Left forelimb (tissue), 1 donor: ENCODE measurements at regions not wholly inside any gene's neighbourhood (a gene's known extent, or its start where the extent isn't known, plus 50 kb on each side); places are given as distances from the start of the nearest gene placed in this dataset.
"Not testable (repeated sequence)": the region's sequence is repeated elsewhere in the genome, so short reads cannot be mapped to it uniquely, and the experiment has no call there.

ENCODE experiments used
- DNase-seq: peaks from one replicate; pipeline ENCODE4 v3.0.0-alpha.2; 2018; ENCODE audit warnings: low spot score

DNA sequence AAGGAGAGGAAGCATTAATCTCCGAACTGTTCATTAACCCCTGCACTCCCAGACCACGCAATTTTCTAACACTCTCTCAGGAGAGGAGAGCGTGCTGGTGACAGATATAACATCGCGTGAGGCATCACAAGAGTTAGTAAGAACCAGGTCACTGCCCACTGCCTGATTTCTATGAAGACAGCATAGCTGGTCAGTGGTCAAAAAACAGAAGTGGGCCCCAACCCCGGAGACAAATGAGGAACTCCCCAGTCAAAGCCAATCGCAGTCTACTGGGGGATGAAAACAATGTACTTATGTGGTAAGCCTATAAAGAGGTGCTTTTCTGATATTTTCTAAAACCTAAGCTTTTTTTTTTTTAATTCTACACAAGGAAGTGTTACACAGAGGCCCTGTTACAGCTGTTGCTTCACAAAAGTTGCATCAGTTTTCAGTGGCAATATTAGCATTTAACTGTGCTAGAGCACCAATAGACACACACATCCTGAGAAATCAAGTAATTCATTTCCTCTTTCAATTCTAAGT lies 231.8 kb upstream of the IRF2BP2 start:
- DNase-seq: no peak

DNA sequence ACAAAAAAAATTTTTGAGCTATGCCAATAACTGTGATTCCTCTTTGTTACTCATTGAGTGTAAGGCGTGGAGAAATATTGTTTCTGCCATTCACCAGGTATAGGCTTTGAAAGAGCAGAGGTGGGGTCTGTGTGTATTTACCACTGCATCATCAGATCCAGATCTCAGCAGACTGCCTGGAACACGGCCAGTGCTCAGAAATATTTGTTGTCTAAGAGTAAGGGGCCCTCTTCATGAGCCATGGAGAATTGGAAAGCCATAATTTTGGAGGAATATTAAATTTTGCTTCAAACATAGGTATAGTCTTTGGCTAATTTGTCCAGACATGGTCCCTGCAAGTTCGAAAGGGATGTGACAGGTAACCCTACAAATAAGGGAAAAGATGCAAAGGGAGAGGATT lies 231.3 kb upstream of the IRF2BP2 start:
- DNase-seq: no peak

DNA sequence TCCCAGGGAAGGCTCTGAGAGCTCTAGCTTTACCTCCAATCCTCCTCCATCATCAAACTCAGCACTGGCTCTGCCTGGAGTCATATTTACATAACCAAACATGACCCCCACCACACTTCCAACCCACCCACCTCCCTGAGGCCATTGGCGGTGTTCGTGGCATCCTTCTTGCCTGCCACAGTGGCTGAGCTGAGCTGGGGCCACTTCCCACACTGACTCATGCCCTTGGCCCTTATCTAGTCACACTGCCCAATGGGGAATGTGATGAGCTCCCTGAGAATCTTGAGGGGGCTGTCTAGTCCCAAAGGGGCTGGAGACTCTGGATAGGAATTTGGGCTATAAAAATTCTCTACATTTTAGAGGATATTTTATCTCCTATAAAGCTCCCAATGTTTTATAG lies 230.9 kb upstream of the IRF2BP2 start:
- no peak for DNase-seq

DNA sequence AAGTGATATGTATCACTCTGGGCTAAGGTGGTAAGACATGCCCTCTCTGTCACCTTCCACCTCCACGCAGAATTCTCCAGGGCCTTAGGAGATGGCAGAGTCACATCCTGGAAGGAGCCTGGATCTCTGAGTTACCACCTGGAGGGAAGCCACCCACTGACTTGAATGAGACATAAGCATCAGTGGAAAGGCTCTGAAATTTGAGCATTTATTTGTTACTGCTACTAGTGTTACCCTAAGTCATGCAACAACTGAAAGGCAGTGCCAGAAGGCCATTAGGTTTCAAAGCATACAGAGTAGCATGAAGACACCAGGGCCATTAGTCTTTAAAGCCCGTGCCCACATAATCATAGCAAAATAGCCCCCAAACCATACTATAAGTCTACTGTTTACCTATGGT lies 230.3 kb upstream of the IRF2BP2 start:
- DNase-seq: no peak

DNA sequence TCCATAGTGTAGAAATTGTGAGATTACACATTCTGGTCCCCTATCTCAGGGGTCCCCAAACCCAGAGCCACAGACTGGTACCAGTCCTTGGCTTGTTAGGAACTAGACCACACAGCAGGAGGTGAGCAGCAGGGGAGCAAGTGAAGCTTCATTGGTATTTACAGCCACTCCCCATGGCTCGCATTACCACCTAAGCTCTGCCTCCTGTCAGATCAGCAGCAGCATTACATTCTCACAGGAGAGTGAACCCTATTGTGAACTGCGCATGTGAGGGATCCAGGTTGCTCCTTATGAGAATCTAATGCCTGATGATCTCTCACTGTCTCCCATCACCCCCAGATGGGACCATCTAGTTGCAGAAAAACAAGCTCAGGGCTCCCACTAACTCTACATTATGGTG lies 229.7 kb upstream of the IRF2BP2 start:
- no peak for DNase-seq

DNA sequence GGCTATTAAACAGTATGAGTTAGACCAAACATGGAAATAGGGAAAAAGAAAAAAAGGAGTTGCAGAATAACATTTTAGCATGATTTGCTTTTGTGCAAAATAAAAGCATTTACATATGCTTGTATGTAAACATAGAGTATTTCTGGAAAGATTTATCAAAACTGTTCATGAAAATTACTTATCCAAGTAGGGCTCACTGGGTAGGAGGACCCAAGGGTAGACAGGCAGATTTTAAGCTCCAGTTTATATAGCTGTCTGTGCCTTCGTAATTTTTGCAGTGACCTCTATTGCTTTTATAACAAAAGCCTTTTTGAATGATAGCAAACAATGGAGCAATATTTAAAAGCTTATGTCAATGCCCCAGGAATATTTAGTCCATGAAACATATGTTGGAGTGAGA lies 228.8 kb upstream of the IRF2BP2 start:
- no peak for DNase-seq

DNA sequence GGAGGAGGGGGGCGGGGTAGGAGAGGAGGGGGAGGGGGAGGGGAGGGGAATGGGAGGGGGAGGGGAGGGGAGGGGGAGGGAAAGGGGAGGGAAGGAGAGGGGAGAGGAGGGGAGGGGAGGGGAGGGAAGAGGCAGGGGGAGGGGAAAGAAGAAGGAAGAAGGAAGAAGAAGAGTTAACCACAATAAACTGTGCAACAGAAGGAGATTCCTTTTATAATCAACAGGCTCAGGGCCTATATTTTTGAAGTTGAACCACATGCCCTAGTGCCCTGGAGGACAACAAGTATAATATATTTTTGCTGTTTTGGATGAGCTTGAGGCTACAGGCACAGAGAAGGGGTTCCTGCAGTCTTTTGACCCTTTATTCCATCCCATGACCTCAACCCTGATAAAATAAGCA lies 228.2 kb upstream of the IRF2BP2 start:
- DNase-seq: no peak

DNA sequence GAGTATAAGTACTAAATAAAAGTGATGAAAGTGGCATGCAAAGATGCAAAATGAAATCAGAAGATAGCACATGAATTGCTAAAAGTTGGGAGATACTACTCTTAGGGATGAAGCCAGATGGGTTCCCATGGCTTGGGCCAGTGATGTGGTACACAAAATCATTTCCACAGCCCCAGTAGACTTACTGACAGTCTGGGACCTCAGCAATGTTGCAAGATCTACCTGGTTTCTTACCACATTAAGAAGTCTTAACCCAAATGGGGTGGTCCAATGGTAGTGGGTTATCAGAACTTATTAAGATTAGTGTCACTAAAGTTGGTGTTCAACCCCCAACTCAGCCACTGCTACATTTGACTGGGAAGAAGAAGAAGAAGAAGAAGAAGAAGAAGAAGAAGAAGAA lies 227.7 kb upstream of the IRF2BP2 start:
- no peak for DNase-seq

DNA sequence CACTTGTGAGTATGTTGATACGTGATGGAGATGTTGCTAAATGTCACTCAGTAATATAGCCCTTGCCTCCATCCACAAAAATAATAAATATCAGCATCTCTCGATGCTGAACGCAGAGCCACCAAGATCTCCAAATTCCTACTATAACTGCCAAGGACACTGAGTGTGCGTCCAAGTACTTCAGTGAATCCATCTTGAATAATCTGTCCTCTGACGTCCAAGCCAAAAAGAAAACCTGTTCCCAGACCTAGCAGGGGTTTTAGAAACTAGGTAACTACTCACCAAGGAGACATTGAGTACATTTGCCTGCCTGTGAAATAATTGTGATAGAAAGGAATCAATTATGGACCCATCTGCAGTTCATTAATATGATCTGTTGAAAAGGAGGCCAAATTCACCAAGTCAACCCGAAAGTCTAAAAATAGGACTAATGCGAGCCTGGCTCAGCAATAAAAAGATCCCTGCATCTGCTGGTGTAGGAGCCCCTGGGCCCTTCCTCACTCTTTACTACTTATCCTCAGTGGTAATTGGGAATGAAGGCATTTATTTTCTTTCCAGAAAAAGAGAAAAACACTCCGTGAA lies 226.9 kb upstream of the IRF2BP2 start:
- DNase-seq: no peak

DNA sequence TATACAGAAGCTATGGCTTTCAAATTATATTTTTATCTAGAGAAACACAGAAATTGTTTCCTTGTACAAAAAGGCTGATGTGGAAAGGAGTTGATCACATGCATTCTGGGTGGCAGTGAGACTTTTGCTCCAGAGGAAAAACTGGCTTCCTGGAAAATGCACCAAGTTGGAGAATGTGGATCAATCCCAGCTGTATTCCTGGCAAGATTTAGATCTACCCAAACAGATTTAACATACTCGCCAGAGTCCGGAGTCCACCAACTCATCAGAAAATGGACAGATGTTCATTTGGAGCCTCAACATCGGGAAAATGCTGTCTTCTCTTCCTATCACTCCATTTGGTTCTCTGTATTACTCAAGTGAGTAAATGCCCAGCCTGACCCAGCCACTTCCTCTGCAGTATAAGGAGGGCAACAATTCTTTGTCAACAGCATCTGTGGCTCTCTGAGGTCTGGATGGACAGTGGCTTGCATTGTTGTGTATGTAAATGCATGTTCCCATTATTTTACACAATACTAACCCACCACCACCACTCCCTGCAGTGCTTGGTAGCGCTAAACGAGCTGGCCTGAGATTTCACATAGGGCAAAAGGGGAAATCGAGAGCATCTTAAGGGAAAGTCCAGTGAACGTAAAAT lies 226.2 kb upstream of the IRF2BP2 start:
- peak; percentile 44 for DNase-seq

DNA sequence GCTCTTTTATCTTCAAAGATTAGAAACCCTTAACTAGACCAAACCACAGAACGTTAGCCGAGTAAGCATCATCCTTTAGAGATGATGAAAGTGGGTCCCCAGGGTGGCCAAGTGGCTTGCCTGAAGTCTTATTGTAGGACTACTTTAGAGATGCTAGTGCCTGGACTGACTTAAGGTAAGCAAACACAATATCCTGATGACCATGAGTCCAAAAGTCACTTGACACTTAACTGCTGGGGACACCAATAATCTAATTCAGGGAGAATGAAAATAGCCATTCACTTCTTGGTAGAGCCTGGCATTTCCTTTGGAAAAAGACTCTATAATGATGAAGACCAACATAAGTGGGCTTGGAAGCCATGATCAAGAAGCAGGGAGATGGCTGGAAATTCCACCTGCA lies 225.3 kb upstream of the IRF2BP2 start:
- no peak for DNase-seq

DNA sequence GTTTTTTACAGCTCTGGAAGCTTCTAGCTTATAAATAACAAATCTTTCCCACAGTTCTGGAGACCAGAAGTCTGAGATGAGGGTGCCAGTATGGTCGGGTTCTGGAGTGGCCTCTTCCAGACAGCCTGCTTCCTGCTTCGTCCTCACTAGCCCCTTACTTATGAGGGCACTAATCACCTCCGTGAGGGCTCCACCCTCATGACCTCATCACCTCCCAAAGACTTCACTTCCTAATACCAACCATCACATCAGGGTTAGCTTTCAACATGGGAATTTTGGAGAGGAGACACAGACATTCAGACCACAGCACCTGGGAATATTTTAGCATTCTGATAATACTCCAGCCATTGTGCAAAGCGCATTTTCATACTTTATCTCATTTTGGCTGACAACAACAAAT lies 223.7 kb upstream of the IRF2BP2 start:
- no peak for DNase-seq

DNA sequence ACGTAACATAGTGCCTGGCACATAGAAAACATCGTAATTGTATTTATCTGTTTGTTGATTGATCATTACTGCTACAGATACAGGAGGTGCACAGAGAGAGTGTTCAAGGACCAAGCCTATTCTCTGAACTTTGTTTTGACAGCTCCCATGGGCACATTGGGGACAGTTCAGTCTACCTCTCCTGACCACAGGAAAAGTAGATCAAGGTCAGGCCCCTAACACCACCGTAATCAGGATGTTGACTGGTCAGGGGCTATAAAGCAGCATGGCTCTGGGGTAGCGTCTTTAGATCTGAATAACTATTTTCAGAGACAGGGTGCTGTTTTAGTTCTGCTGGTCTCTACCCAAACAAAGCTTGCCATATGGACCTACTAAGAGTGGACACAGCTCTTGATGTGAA lies 223.1 kb upstream of the IRF2BP2 start:
- DNase-seq: no peak

DNA sequence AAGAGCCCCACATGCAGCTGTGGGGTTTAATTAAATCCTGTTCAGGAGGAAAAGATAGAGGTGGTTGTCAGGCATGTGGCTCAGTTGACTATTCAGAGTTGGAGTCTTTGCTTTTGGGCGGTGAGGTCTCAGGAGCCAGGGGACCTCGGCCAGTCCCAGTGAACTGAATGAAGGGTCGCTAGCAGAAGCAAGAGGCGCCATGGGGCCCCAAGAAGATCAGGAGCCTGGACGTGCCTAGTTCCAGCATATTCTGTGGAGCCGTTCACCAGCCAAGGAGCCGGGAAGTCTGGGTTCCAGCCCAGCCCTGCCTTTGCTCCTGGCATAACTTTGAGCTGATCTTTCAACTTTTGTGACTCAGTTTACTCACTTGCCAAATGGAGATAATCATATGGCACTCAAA lies 217.7 kb upstream of the IRF2BP2 start:
- no peak for DNase-seq

DNA sequence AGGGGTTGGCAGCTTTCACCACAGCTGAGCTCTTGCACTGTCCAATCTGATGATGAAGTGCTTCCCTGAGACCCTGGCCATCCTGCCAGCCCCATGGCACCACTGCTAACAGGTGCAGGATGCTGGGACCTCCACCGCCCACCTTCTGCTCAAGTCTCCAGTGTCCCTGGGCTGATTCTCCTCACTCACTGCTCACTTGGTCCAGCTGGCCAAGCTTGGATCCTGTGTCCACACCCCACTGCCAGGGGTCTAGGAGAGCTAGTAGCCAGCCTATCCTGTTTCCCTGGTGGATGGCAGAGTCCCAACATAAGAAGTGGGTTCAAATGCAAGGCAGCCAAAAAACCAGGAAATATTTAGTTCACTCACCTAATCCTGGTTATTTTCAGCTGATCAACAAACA lies 217.2 kb upstream of the IRF2BP2 start:
- no peak for DNase-seq

DNA sequence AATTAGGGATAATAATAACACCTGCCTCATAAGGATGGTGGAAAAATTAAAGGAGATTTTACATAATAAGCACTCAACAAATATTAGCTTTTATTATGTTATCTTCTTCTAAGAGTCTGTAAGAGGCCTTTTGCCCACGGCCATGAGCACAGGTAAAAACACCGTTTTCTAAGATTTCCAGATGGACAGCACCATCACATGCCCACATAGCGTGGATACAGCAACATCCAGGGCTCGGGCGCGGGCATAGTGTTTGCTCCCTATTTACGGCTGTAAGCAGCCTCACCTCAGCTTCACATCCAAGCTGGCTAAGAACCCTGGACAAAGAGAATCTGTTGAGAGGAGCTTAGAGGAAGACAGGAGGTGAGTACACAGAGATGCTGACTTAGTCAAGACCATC lies 216.4 kb upstream of the IRF2BP2 start:
- DNase-seq: no peak

DNA sequence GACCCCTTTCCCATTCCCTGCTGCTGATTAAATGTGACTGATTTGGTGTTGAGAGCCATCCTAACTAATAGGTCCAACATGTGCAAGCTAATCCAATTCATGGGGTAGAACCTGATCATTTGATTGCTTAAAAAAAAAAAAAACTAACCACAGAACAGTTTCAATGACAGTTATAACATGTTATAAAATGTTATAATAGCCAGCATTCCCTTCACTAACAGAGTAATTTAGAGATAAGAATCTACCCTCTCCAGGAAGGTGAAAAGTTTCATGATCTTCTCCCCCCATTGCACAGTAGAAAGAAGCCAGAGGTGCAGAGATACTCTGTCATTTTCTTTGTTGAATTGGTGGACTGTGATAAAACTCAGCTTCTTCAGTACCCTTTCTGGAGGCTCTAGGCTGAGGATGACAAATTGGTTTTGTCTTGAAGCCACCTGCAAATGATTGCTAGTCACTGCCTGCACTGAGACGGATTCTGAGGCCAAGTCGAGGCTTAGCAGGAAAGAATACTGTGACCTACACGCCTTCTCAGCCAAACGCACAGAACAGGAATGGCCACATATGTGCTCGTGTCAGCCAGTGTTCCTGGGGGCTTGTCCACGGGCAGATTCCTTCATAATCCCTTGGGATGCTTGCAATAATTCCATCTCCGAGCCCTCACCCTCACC lies 215.7 kb upstream of the IRF2BP2 start:
- DNase-seq: no peak

DNA sequence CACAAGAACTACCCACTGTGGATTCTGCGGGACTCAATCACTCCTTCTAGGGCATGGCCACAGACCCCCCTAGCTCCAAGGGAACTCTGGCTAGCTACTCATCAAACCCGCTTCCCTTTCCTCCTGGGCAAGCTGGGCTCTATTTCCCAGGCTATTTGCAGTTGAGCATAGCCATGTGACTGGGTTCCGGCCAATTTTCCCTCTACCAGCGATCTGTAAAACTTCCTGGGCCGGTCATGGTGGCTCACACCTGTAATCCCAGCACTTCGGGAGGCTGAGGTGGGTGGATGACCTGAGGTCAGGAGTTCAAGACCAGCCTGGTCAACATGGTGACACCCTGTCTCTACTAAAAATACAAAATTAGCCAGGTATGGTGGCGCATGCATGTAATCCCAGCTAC lies 214.9 kb upstream of the IRF2BP2 start:
- not testable (repeated sequence) for DNase-seq

DNA sequence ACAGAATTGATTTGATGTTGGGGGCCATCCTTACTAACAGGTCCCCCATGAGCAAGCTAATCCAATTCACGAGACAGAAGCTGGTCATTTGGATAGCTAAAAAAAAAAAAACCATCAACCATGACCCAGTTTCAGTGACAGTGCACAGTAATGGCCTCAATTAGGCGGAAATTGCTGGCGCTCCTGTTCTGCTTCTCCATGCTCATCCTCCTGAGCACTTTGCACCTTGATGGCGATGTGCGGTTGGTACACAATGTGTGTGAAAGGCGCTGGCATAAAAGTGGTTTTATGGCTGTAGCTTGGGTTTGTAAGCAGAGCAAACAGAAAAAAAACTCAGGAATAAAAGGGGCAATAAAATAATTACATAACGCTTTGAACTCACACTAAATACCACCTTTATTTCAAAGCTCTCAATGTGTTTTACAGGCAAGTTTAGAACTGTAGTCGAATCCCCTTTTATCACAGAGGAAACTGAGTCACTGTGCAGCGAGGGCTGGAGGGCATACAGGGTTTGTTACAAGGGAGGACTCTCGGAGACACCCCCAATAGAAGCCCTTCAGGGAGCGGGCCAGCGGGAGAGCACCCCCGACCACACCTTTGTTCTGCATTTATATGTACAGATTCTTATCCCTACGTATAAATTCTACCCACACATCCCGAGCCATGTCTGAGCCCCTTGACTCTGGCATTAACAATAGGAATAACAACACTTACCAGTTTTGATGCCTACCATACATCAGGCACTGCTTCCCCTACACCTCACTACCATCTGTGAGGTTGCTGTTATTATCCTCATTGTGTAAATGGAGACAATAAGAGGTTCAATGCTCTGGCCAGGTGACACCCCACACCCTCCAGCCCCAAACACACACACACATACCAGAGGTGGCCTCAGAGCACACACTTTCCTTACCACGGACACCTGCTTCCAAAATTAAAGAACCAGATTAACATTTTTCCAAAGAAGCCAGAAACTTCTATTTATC lies 213.5 kb upstream of the IRF2BP2 start:
- no peak for DNase-seq

DNA sequence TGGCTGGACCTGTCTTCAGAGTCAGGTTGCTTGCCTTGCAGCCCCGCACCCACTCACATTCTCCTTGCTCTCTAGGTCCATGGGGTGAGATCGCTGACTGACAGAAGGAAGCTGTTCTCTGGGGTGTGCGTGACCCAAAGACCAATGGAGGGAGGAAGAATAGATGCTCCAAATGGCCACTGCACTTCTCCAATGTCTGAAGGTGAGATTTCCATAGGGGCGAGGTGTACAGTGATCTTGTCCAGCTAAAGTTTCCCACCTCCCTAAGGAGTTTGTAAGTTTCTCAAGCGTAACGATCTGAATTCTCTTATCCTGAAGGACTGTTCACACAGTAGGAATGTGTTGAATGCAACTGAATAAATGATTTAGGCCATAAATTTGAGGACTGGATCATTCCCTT lies 211.9 kb upstream of the IRF2BP2 start:
- DNase-seq: no peak

DNA sequence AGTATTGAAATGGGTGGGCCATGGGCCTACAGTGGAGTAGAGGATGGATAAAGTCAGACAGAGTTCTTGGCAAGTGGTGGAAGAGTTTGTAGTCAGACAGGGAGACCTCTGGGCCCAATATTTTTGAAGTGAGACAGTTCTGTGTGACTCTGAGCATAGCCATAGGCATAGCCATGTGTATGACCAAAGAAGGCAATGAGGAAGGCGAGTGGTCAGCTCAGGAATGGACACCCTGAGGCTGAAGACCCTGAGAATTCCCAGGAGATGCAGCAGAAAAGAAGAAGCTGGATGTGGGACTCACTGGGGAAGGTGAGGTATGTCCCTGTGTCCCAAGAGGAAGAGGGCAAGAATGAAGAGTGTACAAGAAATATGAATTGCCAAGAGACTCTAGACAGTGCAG lies 210.6 kb upstream of the IRF2BP2 start:
- no peak for DNase-seq

DNA sequence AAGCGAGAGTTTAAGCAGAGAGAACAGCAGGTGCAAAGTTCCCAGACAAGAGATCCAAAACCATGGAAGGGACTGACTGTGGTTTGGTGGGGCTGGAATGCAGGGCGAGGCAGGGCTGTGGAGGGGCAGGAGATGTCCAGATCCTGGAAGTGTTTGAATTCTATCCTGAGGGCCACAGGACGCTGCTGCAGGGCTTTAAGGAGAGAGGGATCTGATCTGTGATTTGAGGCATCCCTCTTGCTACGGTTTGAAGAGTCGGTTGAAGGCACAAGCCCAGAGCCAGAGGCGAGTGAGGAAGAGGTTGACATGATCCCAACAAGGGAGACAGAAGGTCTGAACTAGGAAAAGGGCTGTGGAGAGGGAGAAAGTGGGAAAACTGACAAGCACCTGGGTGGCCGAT lies 209.9 kb upstream of the IRF2BP2 start:
- not testable (repeated sequence) for DNase-seq

DNA sequence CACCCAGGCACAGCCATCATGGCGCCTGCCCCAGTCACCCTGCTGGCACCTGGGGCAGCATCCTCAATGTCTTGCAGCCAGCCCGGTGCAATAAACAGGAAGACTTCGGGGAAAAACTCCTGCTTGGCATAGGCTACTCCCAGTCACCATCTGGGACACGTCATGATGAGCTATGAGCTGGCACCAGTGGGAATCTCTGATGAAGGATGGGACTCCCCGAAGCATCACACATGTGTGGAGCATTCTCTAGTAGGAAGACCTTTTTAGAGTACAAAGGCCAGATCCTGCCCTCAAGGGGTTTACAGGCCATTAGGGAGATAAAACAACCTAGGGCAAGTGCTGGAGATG lies 208.0 kb upstream of the IRF2BP2 start:
- DNase-seq: not testable (repeated sequence)
